ENCODE measurements at regions not wholly inside any gene's neighbourhood (a gene's known extent, or its start where the extent isn't known, plus 50 kb on each side); places are given as distances from the start of the nearest gene placed in this dataset.

DNA sequence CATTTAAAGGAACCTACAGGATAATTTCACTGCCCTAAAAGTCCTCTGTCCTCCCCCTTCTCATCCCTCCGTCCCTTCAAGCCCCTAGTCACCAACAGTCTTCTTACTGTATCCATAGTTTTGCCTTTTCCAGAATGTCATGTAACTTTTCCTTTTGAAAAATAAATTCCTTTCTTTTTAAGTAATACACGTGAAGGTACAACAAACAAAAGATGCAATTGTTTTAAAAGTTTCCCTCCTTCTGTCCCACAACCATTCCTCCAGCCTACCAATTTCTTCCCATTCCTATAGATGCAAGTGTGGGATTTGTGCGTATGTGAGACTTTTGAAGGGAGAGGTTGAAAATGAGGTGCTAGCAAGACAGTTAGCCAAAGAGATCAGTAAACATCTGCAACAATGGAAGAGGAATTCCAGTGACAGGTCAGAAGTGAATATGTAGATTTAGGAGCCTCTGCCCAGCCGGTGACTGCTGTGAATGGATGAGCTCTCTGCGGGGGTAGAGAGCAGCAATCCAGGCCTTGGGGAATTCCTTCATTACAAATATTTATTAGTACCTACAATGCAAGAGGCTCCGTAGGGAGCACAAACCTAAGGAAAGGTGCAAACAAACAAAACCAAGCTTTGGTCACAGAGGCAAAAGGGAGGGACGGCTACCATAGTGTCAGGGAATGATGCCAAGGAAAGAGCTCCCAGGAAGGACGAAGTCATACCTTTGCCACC lies 243.6 kb downstream of the SKIDA1 start:
- no peak overlapping the region for H3K4me3 Mint-ChIP-seq (ENCODE audit: low read depth, unreplicated experiment)
- CTCF ChIA-PET, result no interaction called here
- H3K36me3 Mint-ChIP-seq (ENCODE audit: insufficient read depth, unreplicated experiment), result peaks cover 3% of the 10 kb centered on the region
- H3K27ac Mint-ChIP-seq (ENCODE audit: unreplicated experiment), result no peak overlapping the region
- DNase-seq, result no peak
- H3K27me3 Mint-ChIP-seq (ENCODE audit: unreplicated experiment), result no peaks in the 10 kb centered on the region
- BruUV-seq (replicated peaks), result no TSS peak
- intact Hi-C loops (cut with micrococcal nuclease; ENCODE audit: unreplicated experiment), result loop anchor here (10.0 kb wide), 1 partner anchor 443 kb away; no protein-coding TSS in a partner anchor
- H3K4me1 Mint-ChIP-seq (ENCODE audit: low read depth, unreplicated experiment), result peaks cover 40% of the 10 kb centered on the region
- TF ChIP-seq CTCF (IDR thresholded peaks at IDR 0.05; ENCODE audit: unreplicated experiment), result no peak
- no peaks in the 10 kb centered on the region for H3K9me3 Mint-ChIP-seq (ENCODE audit: low read depth, unreplicated experiment)

DNA sequence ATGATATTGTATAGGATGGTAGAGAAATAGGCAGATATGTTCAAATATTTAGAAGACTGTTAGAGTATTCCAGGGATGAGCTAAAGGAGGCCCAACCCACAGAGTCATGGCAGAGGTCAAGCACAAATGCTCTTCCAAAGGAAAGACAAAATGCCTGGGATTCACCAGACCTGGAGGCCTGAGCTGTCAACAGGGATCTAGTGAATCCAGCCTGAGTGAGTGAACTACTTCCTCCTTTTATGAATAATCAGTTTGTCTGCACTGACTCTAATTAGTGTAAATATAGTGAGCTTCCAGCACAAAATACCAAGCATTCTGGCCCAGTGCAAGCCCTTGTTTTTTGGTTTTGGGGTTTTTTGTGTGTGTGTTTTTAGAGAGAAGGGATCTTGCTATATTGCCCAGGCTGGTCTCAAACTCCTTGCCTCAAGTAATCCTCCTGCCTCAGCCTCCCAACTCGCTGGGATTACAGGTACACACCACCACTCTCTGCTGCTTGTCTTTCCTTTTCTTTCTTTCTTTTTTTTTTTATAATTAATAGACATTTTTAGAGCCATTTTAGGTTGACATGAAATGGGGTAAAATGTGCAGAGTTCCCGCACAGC lies 244.4 kb downstream of the SKIDA1 start:
- no peak for TF ChIP-seq CTCF (IDR thresholded peaks at IDR 0.05; ENCODE audit: unreplicated experiment)
- Mint-ChIP-seq H3K36me3 (ENCODE audit: insufficient read depth, unreplicated experiment) (peaks cover 3% of the 10 kb centered on the region), H3K27me3 (ENCODE audit: unreplicated experiment) (no peaks in the 10 kb centered on the region), H3K9me3 (ENCODE audit: low read depth, unreplicated experiment) (no peaks in the 10 kb centered on the region), H3K4me3 (ENCODE audit: low read depth, unreplicated experiment) (no peak overlapping the region), H3K4me1 (ENCODE audit: low read depth, unreplicated experiment) (peaks cover 38% of the 10 kb centered on the region), H3K27ac (ENCODE audit: unreplicated experiment) (no peak overlapping the region)
- CTCF ChIA-PET, result no interaction called here
- no TSS peak for BruUV-seq (replicated peaks)
- intact Hi-C loops (cut with micrococcal nuclease; ENCODE audit: unreplicated experiment), result loop anchor here (10.0 kb wide), 1 partner anchor 444 kb away; no protein-coding TSS in a partner anchor
- no peak for DNase-seq

GRCh38 chr10:21280037-21280436 lies 245.4 kb downstream of the SKIDA1 start:
- H3K27ac Mint-ChIP-seq (ENCODE audit: unreplicated experiment), result no peak overlapping the region
- no peaks in the 10 kb centered on the region for H3K27me3 Mint-ChIP-seq (ENCODE audit: unreplicated experiment)
- peaks cover 28% of the 10 kb centered on the region for H3K4me1 Mint-ChIP-seq (ENCODE audit: low read depth, unreplicated experiment)
- intact Hi-C loops (cut with micrococcal nuclease; ENCODE audit: unreplicated experiment), result loop anchor here (10.0 kb wide), 1 partner anchor 445 kb away; no protein-coding TSS in a partner anchor
- TF ChIP-seq CTCF (IDR thresholded peaks at IDR 0.05; ENCODE audit: unreplicated experiment), result no peak
- H3K9me3 Mint-ChIP-seq (ENCODE audit: low read depth, unreplicated experiment), result no peaks in the 10 kb centered on the region
- DNase-seq, result no peak
- peaks cover 3% of the 10 kb centered on the region for H3K36me3 Mint-ChIP-seq (ENCODE audit: insufficient read depth, unreplicated experiment)
- CTCF ChIA-PET, result interaction anchor here (0.8 kb wide), 1 partner anchor 53 kb away, joined by 6 read pairs; no protein-coding TSS in a partner anchor
- BruUV-seq (replicated peaks), result no TSS peak
- no peak overlapping the region for H3K4me3 Mint-ChIP-seq (ENCODE audit: low read depth, unreplicated experiment)

DNA sequence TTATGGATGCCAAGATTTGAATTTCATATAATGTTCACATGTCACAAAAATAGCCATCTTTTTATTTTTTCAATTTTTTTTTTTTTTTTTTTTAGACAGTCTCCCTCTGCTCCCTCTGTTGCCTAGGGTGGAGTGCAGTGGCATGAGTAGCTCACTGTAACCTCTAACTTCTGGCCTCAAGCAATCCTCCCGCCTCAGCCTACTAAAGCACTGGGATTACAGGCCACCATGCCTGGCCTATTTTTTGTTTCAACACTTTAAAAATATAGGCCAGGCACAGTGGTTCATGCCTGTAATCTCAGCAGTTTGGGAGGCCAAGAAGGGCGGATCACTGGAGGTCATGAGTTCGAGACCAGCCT lies 246.3 kb downstream of the SKIDA1 start:
- no peak overlapping the region for H3K4me3 Mint-ChIP-seq (ENCODE audit: low read depth, unreplicated experiment)
- no peak for DNase-seq
- TF ChIP-seq CTCF (IDR thresholded peaks at IDR 0.05; ENCODE audit: unreplicated experiment), result no peak
- H3K36me3 Mint-ChIP-seq (ENCODE audit: insufficient read depth, unreplicated experiment), result peaks cover 3% of the 10 kb centered on the region
- H3K9me3 Mint-ChIP-seq (ENCODE audit: low read depth, unreplicated experiment), result no peaks in the 10 kb centered on the region
- no TSS peak for BruUV-seq (replicated peaks)
- peaks cover 28% of the 10 kb centered on the region for H3K4me1 Mint-ChIP-seq (ENCODE audit: low read depth, unreplicated experiment)
- no peak overlapping the region for H3K27ac Mint-ChIP-seq (ENCODE audit: unreplicated experiment)
- intact Hi-C loops (cut with micrococcal nuclease; ENCODE audit: unreplicated experiment), result loop anchor here (2.0 to 5.0 kb wide), 2 partner anchors 216 to 673 kb away; no protein-coding TSS in a partner anchor
- no peaks in the 10 kb centered on the region for H3K27me3 Mint-ChIP-seq (ENCODE audit: unreplicated experiment)
- CTCF ChIA-PET, result interaction anchor here (0.7 to 1.1 kb wide), 7 partner anchors 134 to 674 kb away, joined by 3 to 9 read pairs (median 4); no protein-coding TSS in a partner anchor
